Gastroesophageal sphincter (tissue), 3 donors: ENCODE measurements at regions not wholly inside any gene's neighbourhood (a gene's known extent, or its start where the extent isn't known, plus 50 kb on each side); places are given as distances from the start of the nearest gene placed in this dataset.

Experiments used
- EP300 ChIP-seq: sonication (generic); formaldehyde crosslinking; IDR thresholded peaks from one replicate; pipeline ENCODE4 v1.6.1; 2017; ENCODE audit warnings: antibody characterized with exemption, mild to moderate bottlenecking
- POLR2A ChIP-seq, 2 donors: fragments of 450-650 bp; IDR thresholded peaks; one replicate each; pipeline ENCODE4 v1.6.1; 2017; ENCODE audit warnings: antibody characterized with exemption in 2 of 2, mild to moderate bottlenecking in 2 of 2, moderate library complexity in 1 of 2
- POLR2AphosphoS5 ChIP-seq: sonication (generic); formaldehyde crosslinking; IDR thresholded peaks from one replicate; pipeline ENCODE4 v1.6.1; 2017; ENCODE audit warnings: antibody characterized with exemption
- TF ChIP-seq, protein P1 (sequence below), 4 experiments: fragments of 200-600 bp in 2 of 4; fragments of 450-650 bp in 2 of 4; sonication (generic) in 1 of 4; IDR thresholded peaks; one replicate each; pipeline ENCODE4 v1.5.1; 2017 to 2019; ENCODE audit warnings: antibody characterized with exemption in 4 of 4, mild to moderate bottlenecking in 2 of 4, moderate library complexity in 2 of 4

DNA sequence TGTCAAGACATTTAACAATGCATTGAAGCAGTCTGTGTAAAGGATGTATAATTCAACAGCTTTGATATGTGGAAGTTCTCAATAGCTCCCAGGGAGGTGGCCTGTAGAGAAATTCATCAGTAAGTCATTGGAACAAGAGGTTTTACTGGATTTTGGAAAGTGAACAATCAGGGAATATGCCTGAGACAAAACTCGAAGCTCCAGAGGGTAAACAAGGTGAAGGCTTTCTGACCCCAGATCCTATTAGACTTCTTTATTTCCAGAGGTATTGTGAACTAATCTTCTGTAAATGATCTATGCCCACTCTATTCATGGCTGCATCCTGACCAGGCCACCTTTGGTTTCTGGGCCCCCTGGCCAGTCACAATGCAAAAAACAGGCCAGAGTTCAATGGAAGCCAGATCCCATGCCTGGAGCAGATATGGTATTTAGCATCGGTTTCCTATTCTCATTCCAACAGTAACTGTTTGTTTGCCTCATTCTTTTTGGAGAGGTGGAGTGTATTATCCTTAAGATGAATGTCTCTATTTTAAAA is 177.3 kb downstream of the SATB1 start:
- TF ChIP-seq EP300, result no peak
- no peak for TF ChIP-seq POLR2A (IDR thresholded peaks at IDR 0.05)
- TF ChIP-seq, protein P1, sequence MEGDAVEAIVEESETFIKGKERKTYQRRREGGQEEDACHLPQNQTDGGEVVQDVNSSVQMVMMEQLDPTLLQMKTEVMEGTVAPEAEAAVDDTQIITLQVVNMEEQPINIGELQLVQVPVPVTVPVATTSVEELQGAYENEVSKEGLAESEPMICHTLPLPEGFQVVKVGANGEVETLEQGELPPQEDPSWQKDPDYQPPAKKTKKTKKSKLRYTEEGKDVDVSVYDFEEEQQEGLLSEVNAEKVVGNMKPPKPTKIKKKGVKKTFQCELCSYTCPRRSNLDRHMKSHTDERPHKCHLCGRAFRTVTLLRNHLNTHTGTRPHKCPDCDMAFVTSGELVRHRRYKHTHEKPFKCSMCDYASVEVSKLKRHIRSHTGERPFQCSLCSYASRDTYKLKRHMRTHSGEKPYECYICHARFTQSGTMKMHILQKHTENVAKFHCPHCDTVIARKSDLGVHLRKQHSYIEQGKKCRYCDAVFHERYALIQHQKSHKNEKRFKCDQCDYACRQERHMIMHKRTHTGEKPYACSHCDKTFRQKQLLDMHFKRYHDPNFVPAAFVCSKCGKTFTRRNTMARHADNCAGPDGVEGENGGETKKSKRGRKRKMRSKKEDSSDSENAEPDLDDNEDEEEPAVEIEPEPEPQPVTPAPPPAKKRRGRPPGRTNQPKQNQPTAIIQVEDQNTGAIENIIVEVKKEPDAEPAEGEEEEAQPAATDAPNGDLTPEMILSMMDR (IDR thresholded peaks at IDR 0.05), result no peak
- no peak for TF ChIP-seq POLR2AphosphoS5
